ENCODE measurements at regions not wholly inside any gene's neighbourhood (a gene's known extent, or its start where the extent isn't known, plus 50 kb on each side); places are given as distances from the start of the nearest gene placed in this dataset.

DNA sequence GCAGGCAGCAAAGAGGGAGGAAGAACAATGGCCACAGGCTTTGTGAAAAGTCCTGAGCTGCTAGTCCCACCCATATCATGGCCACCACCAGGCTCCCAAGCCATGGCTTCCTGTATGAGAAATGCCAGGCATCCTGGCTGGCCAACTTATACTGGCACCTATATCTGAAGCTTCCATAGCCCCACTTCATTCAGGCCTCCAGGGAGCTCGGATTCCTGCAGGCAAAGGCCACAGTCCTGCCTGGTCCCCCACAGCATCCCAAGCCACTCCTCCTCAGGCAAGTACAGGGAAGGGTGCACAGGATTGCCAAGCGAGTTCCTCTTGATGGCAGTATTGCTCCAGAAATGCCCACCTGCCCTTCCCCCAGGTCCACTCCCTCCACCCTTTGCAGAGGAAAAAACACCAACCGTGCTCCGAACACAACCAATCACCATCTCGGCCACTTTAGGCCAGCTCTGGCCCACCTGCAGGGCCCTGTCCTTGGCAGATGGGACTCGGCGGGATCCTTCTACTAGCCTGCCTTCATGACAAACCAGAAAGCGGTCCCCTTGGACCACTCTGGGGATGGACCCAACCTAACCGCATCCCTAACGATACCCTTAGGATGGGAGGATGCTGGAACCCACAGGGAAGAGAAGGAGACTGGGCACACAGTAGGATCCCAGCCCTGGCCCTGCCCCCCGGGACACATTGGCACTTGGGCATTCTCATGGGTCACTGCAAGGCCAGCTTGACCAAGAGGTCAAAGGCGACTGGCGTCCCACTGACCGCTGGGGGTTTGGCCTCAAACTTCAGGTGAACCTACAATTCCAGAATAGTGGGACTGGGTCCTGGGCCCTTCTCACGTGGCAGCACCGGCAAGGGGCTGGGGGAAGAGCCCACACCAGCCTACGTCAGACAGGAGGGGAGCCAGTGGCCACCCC is 220.4 kb upstream of the AGTR2 start:
- Histone ChIP-seq H3K23ac (ENCODE audit: low read length) (no peak overlapping the region), H3K27me3 (ENCODE audit: insufficient read depth, low read length, poor library complexity) (no peaks in the 10 kb centered on the region), H4K5ac (ENCODE audit: low read length) (no peak overlapping the region), H3K4me2 (ENCODE audit: low read length) (no peak overlapping the region), H3K4ac (ENCODE audit: low read depth, low read length) (no peak overlapping the region), H3K56ac (ENCODE audit: low read length) (peak overlapping the region; percentile 15), H3K36me3 (ENCODE audit: control insufficient read depth, insufficient read depth, low read length) (no peaks in the 10 kb centered on the region), H3K79me1 (ENCODE audit: low read length) (peaks cover 6% of the 10 kb centered on the region), H3K4me3 (ENCODE audit: low read length) (no peak overlapping the region), H4K8ac (ENCODE audit: low read depth, low read length) (no peak overlapping the region), H3K4me1 (ENCODE audit: control insufficient read depth, low read depth, low read length) (no peaks in the 10 kb centered on the region), H3K27ac (ENCODE audit: low read depth, low read length) (no peak overlapping the region), H3K18ac (ENCODE audit: low read length) (no peak overlapping the region), H2BK15ac (replicated peaks; ENCODE audit: low read depth) (no peak overlapping the region), H2AK5ac (ENCODE audit: low read length) (no peak overlapping the region), H3K79me2 (ENCODE audit: control insufficient read depth, insufficient read depth, low read length) (peaks cover 18% of the 10 kb centered on the region), H3K9ac (ENCODE audit: low read length) (no peak overlapping the region), H2BK5ac (ENCODE audit: low read length) (no peak overlapping the region), H2BK120ac (ENCODE audit: low read depth, low read length) (no peak overlapping the region)
- DNase-seq = peak; percentile 63
- WGBS (ENCODE audit: extremely low coverage, insufficient coverage, low lambda C conversion rate) = no CpG with 5 or more reads among the region's 17 CpGs

DNA sequence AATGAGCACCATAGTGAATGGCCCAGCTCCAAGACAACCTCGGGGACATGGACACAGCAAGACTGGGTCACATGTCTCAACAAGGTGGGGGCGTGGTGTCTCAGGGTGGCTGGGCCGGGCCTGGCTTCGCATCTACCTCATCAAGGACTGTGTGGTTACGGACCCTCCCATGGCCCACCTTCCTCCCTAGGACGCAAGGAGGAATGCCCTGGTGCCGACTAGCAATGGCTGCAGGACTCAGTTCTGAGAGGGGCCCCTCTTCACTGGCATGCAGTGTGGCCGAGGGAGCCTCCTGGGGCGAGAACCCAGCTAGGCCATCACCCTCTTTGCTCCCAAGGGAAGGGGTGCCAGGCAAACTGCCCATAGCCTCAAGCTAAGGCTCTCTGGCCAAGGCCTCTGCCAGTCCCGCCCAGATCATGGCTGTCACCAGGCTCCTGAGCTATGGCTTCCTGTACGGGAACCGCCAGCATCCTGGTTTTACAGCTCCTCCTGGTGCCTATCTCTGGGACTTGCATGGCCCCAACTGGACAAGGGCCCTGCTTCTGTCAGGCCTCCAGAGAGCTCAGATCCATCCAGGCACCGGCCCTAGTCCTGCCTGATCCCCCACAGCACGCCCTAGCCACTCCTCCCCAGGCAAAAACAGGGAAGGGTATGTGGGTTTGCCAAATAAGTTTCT is 218.0 kb upstream of the AGTR2 start:
- no peak overlapping the region for H3K23ac ChIP-seq (ENCODE audit: low read length)
- no peak overlapping the region for H3K4me2 ChIP-seq (ENCODE audit: low read length)
- WGBS (ENCODE audit: extremely low coverage, insufficient coverage, low lambda C conversion rate) = no CpG with 5 or more reads among the region's 14 CpGs
- H3K18ac ChIP-seq (ENCODE audit: low read length) = no peak overlapping the region
- H2BK120ac ChIP-seq (ENCODE audit: low read depth, low read length) = no peak overlapping the region
- H2AK5ac ChIP-seq (ENCODE audit: low read length) = no peak overlapping the region
- no peak overlapping the region for H2BK15ac ChIP-seq (replicated peaks; ENCODE audit: low read depth)
- H4K5ac ChIP-seq (ENCODE audit: low read length) = no peak overlapping the region
- H3K27me3 ChIP-seq (ENCODE audit: insufficient read depth, low read length, poor library complexity) = no peaks in the 10 kb centered on the region
- DNase-seq = peak; percentile 35
- H3K79me2 ChIP-seq (ENCODE audit: control insufficient read depth, insufficient read depth, low read length) = peaks cover 24% of the 10 kb centered on the region
- H3K36me3 ChIP-seq (ENCODE audit: control insufficient read depth, insufficient read depth, low read length) = no peaks in the 10 kb centered on the region
- H3K4me1 ChIP-seq (ENCODE audit: control insufficient read depth, low read depth, low read length) = no peaks in the 10 kb centered on the region
- peaks cover 6% of the 10 kb centered on the region for H3K79me1 ChIP-seq (ENCODE audit: low read length)
- H3K56ac ChIP-seq (ENCODE audit: low read length) = no peak overlapping the region
- H3K9ac ChIP-seq (ENCODE audit: low read length) = no peak overlapping the region
- H3K4me3 ChIP-seq (ENCODE audit: low read length) = no peak overlapping the region
- H3K27ac ChIP-seq (ENCODE audit: low read depth, low read length) = no peak overlapping the region
- no peak overlapping the region for H2BK5ac ChIP-seq (ENCODE audit: low read length)
- H4K8ac ChIP-seq (ENCODE audit: low read depth, low read length) = no peak overlapping the region
- no peak overlapping the region for H3K4ac ChIP-seq (ENCODE audit: low read depth, low read length)

- no peak overlapping the region for H2BK15ac ChIP-seq (replicated peaks; ENCODE audit: low read depth)
- no peak overlapping the region for H3K9ac ChIP-seq (ENCODE audit: low read length)
- DNase-seq = peak; percentile 55
- H3K36me3 ChIP-seq (ENCODE audit: control insufficient read depth, insufficient read depth, low read length) = no peaks in the 10 kb centered on the region
- H4K5ac ChIP-seq (ENCODE audit: low read length) = no peak overlapping the region
- WGBS (ENCODE audit: extremely low coverage, insufficient coverage, low lambda C conversion rate) = no CpG with 5 or more reads among the region's 11 CpGs
- no peak overlapping the region for H3K4me3 ChIP-seq (ENCODE audit: low read length)
- H3K27ac ChIP-seq (ENCODE audit: low read depth, low read length) = no peak overlapping the region
- no peaks in the 10 kb centered on the region for H3K4me1 ChIP-seq (ENCODE audit: control insufficient read depth, low read depth, low read length)
- no peak overlapping the region for H3K56ac ChIP-seq (ENCODE audit: low read length)
- no peaks in the 10 kb centered on the region for H3K79me1 ChIP-seq (ENCODE audit: low read length)
- no peak overlapping the region for H2BK120ac ChIP-seq (ENCODE audit: low read depth, low read length)
- peaks cover 38% of the 10 kb centered on the region for H3K79me2 ChIP-seq (ENCODE audit: control insufficient read depth, insufficient read depth, low read length)
- no peak overlapping the region for H4K8ac ChIP-seq (ENCODE audit: low read depth, low read length)
- H3K23ac ChIP-seq (ENCODE audit: low read length) = no peak overlapping the region
- H3K27me3 ChIP-seq (ENCODE audit: insufficient read depth, low read length, poor library complexity) = no peaks in the 10 kb centered on the region
- no peak overlapping the region for H3K4me2 ChIP-seq (ENCODE audit: low read length)
- no peak overlapping the region for H3K4ac ChIP-seq (ENCODE audit: low read depth, low read length)
- H2AK5ac ChIP-seq (ENCODE audit: low read length) = no peak overlapping the region
- H2BK5ac ChIP-seq (ENCODE audit: low read length) = no peak overlapping the region
- no peak overlapping the region for H3K18ac ChIP-seq (ENCODE audit: low read length)
These were observed 212.6 kb upstream of the AGTR2 start for GRCh38 chrX:115957862-115958490.

- Histone ChIP-seq H2AK5ac (ENCODE audit: low read length) (no peak overlapping the region), H2BK120ac (ENCODE audit: low read depth, low read length) (no peak overlapping the region), H4K8ac (ENCODE audit: low read depth, low read length) (no peak overlapping the region), H3K4me1 (ENCODE audit: control insufficient read depth, low read depth, low read length) (no peaks in the 10 kb centered on the region), H3K79me2 (ENCODE audit: control insufficient read depth, insufficient read depth, low read length) (peaks cover 34% of the 10 kb centered on the region), H3K27ac (ENCODE audit: low read depth, low read length) (no peak overlapping the region), H3K4me3 (ENCODE audit: low read length) (no peak overlapping the region), H3K9ac (ENCODE audit: low read length) (no peak overlapping the region), H3K18ac (ENCODE audit: low read length) (no peak overlapping the region), H3K36me3 (ENCODE audit: control insufficient read depth, insufficient read depth, low read length) (no peaks in the 10 kb centered on the region), H4K5ac (ENCODE audit: low read length) (no peak overlapping the region), H2BK5ac (ENCODE audit: low read length) (no peak overlapping the region), H3K79me1 (ENCODE audit: low read length) (no peaks in the 10 kb centered on the region), H3K4ac (ENCODE audit: low read depth, low read length) (no peak overlapping the region), H3K23ac (ENCODE audit: low read length) (no peak overlapping the region), H3K27me3 (ENCODE audit: insufficient read depth, low read length, poor library complexity) (no peaks in the 10 kb centered on the region), H2BK15ac (replicated peaks; ENCODE audit: low read depth) (no peak overlapping the region), H3K56ac (ENCODE audit: low read length) (no peak overlapping the region), H3K4me2 (ENCODE audit: low read length) (no peak overlapping the region)
- no CpG with 5 or more reads among the region's 3 CpGs for WGBS (ENCODE audit: extremely low coverage, insufficient coverage, low lambda C conversion rate)
- DNase-seq = peak; percentile 35
These were observed 211.7 kb upstream of the AGTR2 start for GRCh38 chrX:115958687-115959359.

DNA sequence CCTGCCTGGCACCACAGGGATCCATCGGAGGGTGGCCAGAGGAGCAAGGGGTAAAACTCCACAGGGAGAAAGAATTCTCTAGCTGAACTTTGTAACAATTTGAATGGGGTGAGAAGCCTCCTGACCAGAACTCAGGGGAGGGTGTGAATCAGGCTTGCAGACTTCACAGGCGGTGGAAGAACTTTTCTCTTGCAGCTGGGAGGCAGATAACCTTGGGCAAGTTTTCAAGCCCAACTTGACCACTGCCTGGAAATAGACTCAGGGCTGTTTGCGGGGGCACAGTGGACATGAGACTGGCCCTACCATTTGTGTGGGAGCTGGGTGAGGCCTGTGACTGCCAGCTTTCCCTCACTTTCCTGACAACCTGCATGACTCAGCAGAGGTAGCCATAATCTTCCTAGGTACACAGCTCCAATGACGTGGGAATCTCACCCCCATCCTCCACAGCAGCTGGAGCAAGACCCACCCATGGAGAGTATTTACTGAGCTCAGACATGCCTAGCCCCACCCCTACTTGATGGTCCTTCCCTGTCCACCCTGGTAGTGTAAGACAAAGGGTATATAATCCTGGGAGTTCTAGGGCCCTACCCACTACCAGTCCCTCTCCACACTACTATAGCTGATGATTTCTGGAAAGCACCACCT is 210.0 kb upstream of the AGTR2 start:
- no peak overlapping the region for H3K56ac ChIP-seq (ENCODE audit: low read length)
- H3K4me3 ChIP-seq (ENCODE audit: low read length) = no peak overlapping the region
- H3K36me3 ChIP-seq (ENCODE audit: control insufficient read depth, insufficient read depth, low read length) = no peaks in the 10 kb centered on the region
- no peak overlapping the region for H4K5ac ChIP-seq (ENCODE audit: low read length)
- H3K4me1 ChIP-seq (ENCODE audit: control insufficient read depth, low read depth, low read length) = no peaks in the 10 kb centered on the region
- no peak overlapping the region for H3K18ac ChIP-seq (ENCODE audit: low read length)
- no peaks in the 10 kb centered on the region for H3K79me1 ChIP-seq (ENCODE audit: low read length)
- H3K79me2 ChIP-seq (ENCODE audit: control insufficient read depth, insufficient read depth, low read length) = peaks cover 32% of the 10 kb centered on the region
- no peak overlapping the region for H3K23ac ChIP-seq (ENCODE audit: low read length)
- DNase-seq = peak; percentile 22
- no peak overlapping the region for H2BK15ac ChIP-seq (replicated peaks; ENCODE audit: low read depth)
- no peak overlapping the region for H3K4me2 ChIP-seq (ENCODE audit: low read length)
- H3K27ac ChIP-seq (ENCODE audit: low read depth, low read length) = no peak overlapping the region
- H2BK120ac ChIP-seq (ENCODE audit: low read depth, low read length) = no peak overlapping the region
- no peak overlapping the region for H2AK5ac ChIP-seq (ENCODE audit: low read length)
- no peak overlapping the region for H4K8ac ChIP-seq (ENCODE audit: low read depth, low read length)
- no peak overlapping the region for H3K4ac ChIP-seq (ENCODE audit: low read depth, low read length)
- H3K27me3 ChIP-seq (ENCODE audit: insufficient read depth, low read length, poor library complexity) = no peaks in the 10 kb centered on the region
- no peak overlapping the region for H3K9ac ChIP-seq (ENCODE audit: low read length)
- H2BK5ac ChIP-seq (ENCODE audit: low read length) = no peak overlapping the region
- no CpG with 5 or more reads among the region's 4 CpGs for WGBS (ENCODE audit: extremely low coverage, insufficient coverage, low lambda C conversion rate)

All from mesendoderm (in vitro differentiated cells).